ENCODE measurements at regions not wholly inside any gene's neighbourhood (a gene's known extent, or its start where the extent isn't known, plus 50 kb on each side); places are given as distances from the start of the nearest gene placed in this dataset.

DNA sequence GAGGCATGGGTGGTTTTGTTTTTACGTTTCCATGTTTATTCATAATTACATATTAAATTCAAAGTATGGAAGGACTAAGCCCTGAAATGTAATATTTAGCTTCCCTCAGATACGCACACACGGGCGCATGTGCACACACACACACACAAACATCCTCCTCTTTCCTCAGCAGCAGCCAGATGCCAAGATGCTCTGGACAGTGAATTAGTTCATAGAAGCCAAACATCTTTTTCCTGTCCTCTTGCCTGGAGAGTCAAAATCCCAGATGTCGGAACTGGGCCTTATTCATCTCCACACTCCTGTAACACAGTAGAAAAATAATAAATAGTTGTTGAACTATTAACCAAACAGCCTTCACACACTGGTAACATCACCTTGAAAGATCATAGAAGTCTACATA, 273.1 kb downstream of the SP3 start:
- no peaks in the 10 kb centered on the region for H4K20me1 ChIP-seq (replicated peaks in 1 of 2; ENCODE audit: control insufficient read depth in 1 of 2, insufficient read depth in 2 of 2, low read length in 2 of 2)
- no peaks in the 10 kb centered on the region for H3K23me2 ChIP-seq (ENCODE audit: low read depth, low read length)
- H3K9me3 ChIP-seq (ENCODE audit: insufficient read depth in 2 of 2, low read depth in 1 of 2, low read length in 1 of 2), result no peaks in the 10 kb centered on the region; a peak in 1 of 4 replicates
- no peaks in the 10 kb centered on the region for H3K36me3 ChIP-seq (ENCODE audit: control insufficient read depth in 2 of 4, insufficient read depth in 4 of 4, low read length in 3 of 4)
- ChIA-PET CTCF (ENCODE audit: partially characterized antibody) (no interaction called here), POLR2A (ENCODE audit: partially characterized antibody) (no interaction called here)
- H3K27me3 ChIP-seq (replicated peaks in 1 of 4; ENCODE audit: control insufficient read depth in 3 of 4, extremely low read depth in 1 of 4, insufficient read depth in 3 of 4, low read length in 3 of 4), result no peaks in the 10 kb centered on the region
- no peak overlapping the region for H3K18ac ChIP-seq (ENCODE audit: extremely low read depth, low read length)
- no peaks in the 10 kb centered on the region for H3K4me1 ChIP-seq (replicated peaks in 1 of 4; ENCODE audit: control insufficient read depth in 3 of 4, insufficient read depth in 4 of 4, low read length in 3 of 4)
- H3K4ac ChIP-seq (replicated peaks; ENCODE audit: insufficient read length, low read depth, low read length), result no peak overlapping the region
- 92% methylated on average over 5 of the region's 5 CpGs; no CpG with 5 or more reads in 1 of the 2 experiments for WGBS, 2 experiments (ENCODE audit: extremely low coverage in 1 of 2, insufficient coverage in 1 of 2, insufficient read length in 1 of 2, insufficient replicate concordance in 2 of 2, low coverage in 1 of 2, low lambda C conversion rate in 2 of 2, missing lambda C conversion rate in 1 of 2)
- H3K9ac ChIP-seq (replicated peaks in 1 of 4; ENCODE audit: extremely low read depth in 1 of 4, low read depth in 3 of 4, low read length in 3 of 4), result no peak overlapping the region
- H3K79me1 ChIP-seq (ENCODE audit: low read depth, low read length), result no peaks in the 10 kb centered on the region
- no peak overlapping the region for H3K4me2 ChIP-seq (ENCODE audit: insufficient read depth in 1 of 2, low read depth in 2 of 2, low read length in 2 of 2)
- H2BK15ac ChIP-seq (ENCODE audit: low read length), result no peak overlapping the region
- H3K27ac ChIP-seq (ENCODE audit: low read depth, low read length), result no peak overlapping the region
- no peak overlapping the region for H2BK5ac ChIP-seq (ENCODE audit: low read depth, low read length)
- DNase-seq (ENCODE audit: low read depth in 1 of 2, low spot score in 2 of 2) (no peak), FAIRE-seq (no peak)
- H4K91ac ChIP-seq (replicated peaks; ENCODE audit: insufficient read length, low read length), result no peak overlapping the region
- H2AFZ ChIP-seq (ENCODE audit: low read length), result no peak overlapping the region
- H4K8ac ChIP-seq (ENCODE audit: extremely low read depth, insufficient read depth, low read length), result no peak overlapping the region; the same call in 1 of the 2 replicates
- no peak overlapping the region for H2AK5ac ChIP-seq (ENCODE audit: low read depth, low read length)
- no peak overlapping the region for H2BK120ac ChIP-seq (replicated peaks; ENCODE audit: low read depth, low read length)
- H4K5ac ChIP-seq (ENCODE audit: insufficient read length, low read depth, low read length), result no peak overlapping the region
- H3K14ac ChIP-seq (ENCODE audit: insufficient read length), result no peak overlapping the region
- H2BK20ac ChIP-seq (ENCODE audit: low read length), result no peak overlapping the region
- no peak overlapping the region for H3K56ac ChIP-seq (replicated peaks; ENCODE audit: insufficient read length, low read depth, low read length)
- no peak overlapping the region for H3K4me3 ChIP-seq (ENCODE audit: extremely low read depth in 1 of 4, insufficient read depth in 2 of 4, low read depth in 3 of 4, low read length in 4 of 4)
- H3K23ac ChIP-seq (ENCODE audit: insufficient read length), result no peak overlapping the region
- H3K79me2 ChIP-seq (ENCODE audit: control insufficient read depth in 1 of 2, insufficient read depth in 2 of 2, low read length in 2 of 2), result no peaks in the 10 kb centered on the region
- H2BK12ac ChIP-seq (ENCODE audit: low read depth, low read length), result no peak overlapping the region
- no peak for TF ChIP-seq MAFK (IDR thresholded peaks at IDR 0.05; ENCODE audit: low read depth, low read length)
- no peak for TF ChIP-seq NRF1 (IDR thresholded peaks at IDR 0.05; ENCODE audit: low read depth, low read length)
- TF ChIP-seq POLR2A (IDR thresholded peaks at IDR 0.05; ENCODE audit: control extremely low read depth in 1 of 2, low read depth in 2 of 2, low read length in 2 of 2), result no peak
- no peak for TF ChIP-seq RFX5 (IDR thresholded peaks at IDR 0.05; ENCODE audit: borderline replicate concordance, low read depth, low read length)
- no peak for TF ChIP-seq TAF1 (IDR thresholded peaks at IDR 0.05; ENCODE audit: low read depth, low read length)
- TF ChIP-seq BACH1 (IDR thresholded peaks at IDR 0.05; ENCODE audit: low read length), result no peak
- no peak for TF ChIP-seq FOSL1 (IDR thresholded peaks at IDR 0.05; ENCODE audit: insufficient read depth, low read depth, low read length)
- TF ChIP-seq, protein P1, sequence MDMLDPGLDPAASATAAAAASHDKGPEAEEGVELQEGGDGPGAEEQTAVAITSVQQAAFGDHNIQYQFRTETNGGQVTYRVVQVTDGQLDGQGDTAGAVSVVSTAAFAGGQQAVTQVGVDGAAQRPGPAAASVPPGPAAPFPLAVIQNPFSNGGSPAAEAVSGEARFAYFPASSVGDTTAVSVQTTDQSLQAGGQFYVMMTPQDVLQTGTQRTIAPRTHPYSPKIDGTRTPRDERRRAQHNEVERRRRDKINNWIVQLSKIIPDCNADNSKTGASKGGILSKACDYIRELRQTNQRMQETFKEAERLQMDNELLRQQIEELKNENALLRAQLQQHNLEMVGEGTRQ (IDR thresholded peaks at IDR 0.05; ENCODE audit: low read length), result no peak
